HCT116 (cell line): ENCODE measurements at regions not wholly inside any gene's neighbourhood (a gene's known extent, or its start where the extent isn't known, plus 50 kb on each side); places are given as distances from the start of the nearest gene placed in this dataset.

Experiments
- ATAC-seq: fragments of 200-7000 bp; cut with Tn5 transposase; 2 replicates; pipeline ENCODE4 v1.9.1; 2020; ENCODE audit warnings: mild to moderate bottlenecking, moderate library complexity
- BruUV-seq: library from RNA; stranded (reverse); fragments of 400-500 nt; replicated peaks from 2 replicates; lab custom pipeline; 2021; lab: Mats Ljungman, UMichigan
- CTCF ChIA-PET: fragments of 300-600 bp; sonication (Branson Sonifier 250); formaldehyde crosslinking; loops from one replicate; lab custom pipeline; 2021; ENCODE audit warnings: antibody characterized with exemption; lab: Charles Lee
- POLR2A ChIA-PET: fragments of 300-600, 350-600 bp; sonication (Branson Sonifier 250); formaldehyde crosslinking; loops from one replicate; lab custom pipeline; 2021; ENCODE audit warnings: antibody characterized with exemption; lab: Charles Lee
- RAD21 ChIA-PET, 2 experiments: fragments of 300-600 bp; sonication (Branson Sonifier 250); formaldehyde crosslinking; loops; one replicate each; lab custom pipeline; 2023; ENCODE audit warnings: low total read pairs in 2 of 2; ENCODE audit not compliant: uncharacterized antibody in 2 of 2, unreplicated experiment in 2 of 2, low non-redundant PET in 1 of 2; lab: Charles Lee
- DNase-seq: peaks from one replicate; pipeline ENCODE4 v3.0.0-alpha.2; 2010; ENCODE audit warnings: low read depth, low spot score
- H2AFZ ChIP-seq: fragments of 200-600 bp; shearing (Covaris generic), sonication (generic); 2 replicates; pipeline ENCODE4 v1.6.1; 2017; ENCODE audit warnings: low read depth, mixed run types, mixed read lengths, antibody characterized with exemption, low read length; ENCODE audit not compliant: poor library complexity, severe bottlenecking
- H3K27ac ChIP-seq: 2 replicates; pipeline ENCODE4 v1.5.1; 2012; ENCODE audit warnings: low read depth, low read length
- H3K27me3 ChIP-seq: fragments of 200-600 bp; sonication (generic); 2 replicates; pipeline ENCODE4 v1.6.1; 2016; ENCODE audit warnings: mixed run types, low read length, mixed read lengths; ENCODE audit not compliant: insufficient read depth
- H3K36me3 ChIP-seq, 2 experiments: fragments of 200-500 bp in 1 of 2; fragments of 200-600 bp in 1 of 2; sonication (Bioruptor generic) in 1 of 2; sonication (generic) in 1 of 2; 2 replicates each; pipeline versions ENCODE4 v1.5.1 to v1.6.1; 2014 to 2016; ENCODE audit warnings: low read length in 2 of 2, inconsistent platforms in 1 of 2, mixed read lengths in 1 of 2, mixed run types in 1 of 2; ENCODE audit not compliant: insufficient read depth in 2 of 2, control insufficient read depth in 1 of 2
- H3K4me1 ChIP-seq, 2 experiments: fragments of 200-600 bp in 1 of 2; sonication (generic) in 1 of 2; 2 replicates each; pipeline versions ENCODE4 v1.5.1 to v1.6.1; 2012 to 2017; ENCODE audit warnings: low read length in 2 of 2, inconsistent platforms in 1 of 2, mild to moderate bottlenecking in 1 of 2, mixed read lengths in 1 of 2, mixed run types in 1 of 2, moderate library complexity in 1 of 2; ENCODE audit not compliant: insufficient read depth in 2 of 2, control insufficient read depth in 1 of 2
- H3K4me2 ChIP-seq: fragments of 200-600 bp; sonication (generic); 2 replicates; pipeline ENCODE4 v1.6.1; 2017; ENCODE audit warnings: mixed run types, low read length, mixed read lengths
- H3K4me3 ChIP-seq, 2 experiments: fragments of 200-600 bp in 1 of 2; sonication (generic) in 1 of 2; replicated peaks in 1 of 2; 2 replicates each; pipeline ENCODE4 v1.5.1; 2011 to 2016; ENCODE audit warnings: low read length in 2 of 2, control low read depth in 1 of 2, low read depth in 1 of 2, mild to moderate bottlenecking in 1 of 2, mixed read lengths in 1 of 2, mixed run types in 1 of 2
- H3K79me2 ChIP-seq: fragments of 200-600 bp; sonication (generic); 2 replicates; pipeline ENCODE4 v1.6.1; 2017; ENCODE audit warnings: mild to moderate bottlenecking, mixed run types, low read length, moderate library complexity, mixed read lengths; ENCODE audit not compliant: insufficient read depth
- H3K9ac ChIP-seq: fragments of 200-600 bp; sonication (generic); 2 replicates; pipeline ENCODE4 v1.6.1; 2016; ENCODE audit warnings: low read length, mixed read lengths
- H3K9me2 ChIP-seq: fragments of 200-600 bp; sonication (generic), shearing (Covaris generic); 2 replicates; pipeline ENCODE4 v1.6.1; 2017; ENCODE audit warnings: mixed run types, mild to moderate bottlenecking, moderate library complexity; ENCODE audit not compliant: insufficient read depth
- H3K9me3 ChIP-seq, 2 experiments: fragments of 200-500 bp in 1 of 2; fragments of 200-600 bp in 1 of 2; sonication (Bioruptor generic) in 1 of 2; sonication (generic) in 1 of 2; 2 replicates each; pipeline ENCODE4 v1.6.1; 2014 to 2017; ENCODE audit warnings: low read length in 2 of 2, mixed read lengths in 2 of 2, inconsistent platforms in 1 of 2, low read depth in 1 of 2, mild to moderate bottlenecking in 1 of 2, mixed run types in 1 of 2, moderate library complexity in 1 of 2; ENCODE audit not compliant: control insufficient read depth in 1 of 2, insufficient read depth in 1 of 2
- H4K20me1 ChIP-seq: fragments of 200-600 bp; sonication (generic), shearing (Covaris generic); 2 replicates; pipeline ENCODE4 v1.6.1; 2017; ENCODE audit warnings: mixed run types, mild to moderate bottlenecking, moderate library complexity; ENCODE audit not compliant: insufficient read depth
- ATF3 ChIP-seq: IDR thresholded peaks from 2 replicates; pipeline ENCODE4 v1.6.1; 2012
- FOSL1 ChIP-seq: IDR thresholded peaks from 2 replicates; pipeline ENCODE4 v1.6.1; 2012; ENCODE audit warnings: low read depth
- POLR2AphosphoS5 ChIP-seq: IDR thresholded peaks from 2 replicates; pipeline ENCODE4 v1.6.1; 2011; ENCODE audit warnings: mild to moderate bottlenecking, low read depth, low read length, moderate library complexity
- REST ChIP-seq: IDR thresholded peaks from 2 replicates; pipeline ENCODE4 v1.6.1; 2012; ENCODE audit warnings: low read depth
- SIN3A ChIP-seq: IDR thresholded peaks from 2 replicates; pipeline ENCODE4 v1.6.1; 2012; ENCODE audit warnings: low read depth
- SP1 ChIP-seq: IDR thresholded peaks from 2 replicates; pipeline ENCODE4 v1.6.1; 2012; ENCODE audit warnings: low read depth
- SRF ChIP-seq: IDR thresholded peaks from 2 replicates; pipeline ENCODE4 v1.6.1; 2012; ENCODE audit warnings: low read depth
- ZBTB33 ChIP-seq: IDR thresholded peaks from 2 replicates; pipeline ENCODE4 v1.6.1; 2011; ENCODE audit warnings: mild to moderate bottlenecking, low read length, moderate library complexity; ENCODE audit not compliant: insufficient replicate concordance; ENCODE audit errors: extremely low read depth
- ZFX ChIP-seq: fragments of 450-650 bp; IDR thresholded peaks from 2 replicates; pipeline ENCODE4 v1.6.1; 2017
- intact Hi-C: fragments of 100-400 bp; cut with micrococcal nuclease; formaldehyde crosslinking; loops from 2 replicates; pipeline ENCODE4 v1.10.0; 2022

GRCh38 chr2:239774933-239775622, 250.1 kb downstream of the NDUFA10 start:
- Histone ChIP-seq H3K9me2 (no peaks in the 10 kb centered on the region), H3K9ac (no peak overlapping the region), H2AFZ (no peak overlapping the region), H3K27me3 (peaks cover 37% of the 10 kb centered on the region; the same call in 1 of the 2 replicates), H3K27ac (no peak overlapping the region), H3K4me2 (no peak overlapping the region), H3K9me3 (peaks cover 4 to 6% of the 10 kb centered on the region in 2 experiments; a peak in 2 of 4 replicates), H3K4me3 (no peak overlapping the region), H3K79me2 (no peaks in the 10 kb centered on the region), H3K4me1 (no peaks in the 10 kb centered on the region), H3K36me3 (no peaks in the 10 kb centered on the region), H4K20me1 (no peaks in the 10 kb centered on the region)
- no peak for ATAC-seq
- TF ChIP-seq REST (no peak), ZBTB33 (no peak), ATF3 (no peak), SIN3A (no peak), FOSL1 (no peak), SRF (no peak), SP1 (no peak), POLR2AphosphoS5 (no peak), ZFX (no peak)
- intact Hi-C loops: no loop called here
- RAD21 ChIA-PET: interaction anchor here in 1 of 2 experiments (0.6 kb wide), 1 partner anchor 60 kb away, joined by 3 read pairs; no protein-coding TSS in a partner anchor
- POLR2A ChIA-PET: no interaction called here
- no peak for DNase-seq
- no TSS peak for BruUV-seq
- CTCF ChIA-PET: no interaction called here
